NT2/D1 (cell line): ENCODE measurements at regions not wholly inside any gene's neighbourhood (a gene's known extent, or its start where the extent isn't known, plus 50 kb on each side); places are given as distances from the start of the nearest gene placed in this dataset.

Source experiments
- YY1 ChIP-seq: IDR thresholded peaks from 2 replicates; pipeline ENCODE4 v1.6.1; 2011; ENCODE audit not compliant: insufficient read length, insufficient read depth
- ZNF274 ChIP-seq: IDR thresholded peaks from 2 replicates; pipeline ENCODE4 v1.6.1; 2011; ENCODE audit warnings: mild to moderate bottlenecking, low read depth, low read length

DNA sequence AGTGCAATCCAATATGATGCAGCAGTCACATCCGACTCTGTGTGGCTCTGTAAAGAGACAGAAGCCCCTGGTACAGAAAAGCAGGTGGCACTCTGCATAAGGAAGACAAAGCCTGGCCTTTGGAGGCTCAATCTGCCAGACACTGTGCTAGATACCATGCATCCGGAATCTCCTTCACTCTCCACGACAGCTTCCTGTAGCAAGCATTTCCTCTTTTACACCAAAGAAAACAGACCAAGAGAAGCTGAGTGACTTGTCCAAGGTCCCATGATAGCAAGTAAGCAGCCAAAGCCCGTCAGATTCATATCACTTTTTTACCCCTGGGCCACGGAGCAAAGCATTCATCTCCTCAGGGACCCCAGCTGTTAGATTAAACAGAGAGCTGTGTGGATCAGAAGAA is 64.2 kb upstream of the SMIM23 start:
- no peak for TF ChIP-seq YY1
- no peak for TF ChIP-seq ZNF274
